IPS-20b (cell line): ENCODE measurements at regions not wholly inside any gene's neighbourhood (a gene's known extent, or its start where the extent isn't known, plus 50 kb on each side); places are given as distances from the start of the nearest gene placed in this dataset.

Source experiments
- H3K27ac ChIP-seq: one replicate; pipeline ENCODE4 v1.5.1; 2013; ENCODE audit warnings: low read length
- H3K27me3 ChIP-seq: 2 replicates; pipeline ENCODE4 v1.6.1; 2013; ENCODE audit warnings: mild to moderate bottlenecking, low read length, inconsistent platforms; ENCODE audit not compliant: insufficient read depth
- H3K36me3 ChIP-seq: 2 replicates; pipeline ENCODE4 v1.6.1; 2013; ENCODE audit warnings: low read depth, mild to moderate bottlenecking, inconsistent platforms, low read length, moderate library complexity; ENCODE audit not compliant: insufficient read depth
- H3K4me1 ChIP-seq: 2 replicates; pipeline ENCODE4 v1.6.1; 2013; ENCODE audit warnings: mild to moderate bottlenecking, control low read depth, inconsistent platforms, low read length, moderate library complexity; ENCODE audit not compliant: insufficient read depth
- H3K4me3 ChIP-seq: 2 replicates; pipeline ENCODE4 v1.5.1; 2013; ENCODE audit warnings: mild to moderate bottlenecking, low read length, inconsistent platforms
- H3K9ac ChIP-seq: 2 replicates; pipeline ENCODE4 v1.6.1; 2013; ENCODE audit warnings: low read depth, mild to moderate bottlenecking, inconsistent platforms, low read length, moderate library complexity
- H3K9me3 ChIP-seq: 2 replicates; pipeline ENCODE4 v1.6.1; 2013; ENCODE audit warnings: mild to moderate bottlenecking, low read depth, low read length, inconsistent platforms; ENCODE audit not compliant: insufficient read depth

GRCh38 chr2:603427-603826 is 73.8 kb downstream of the TMEM18 start:
- no peaks in the 10 kb centered on the region for H3K9me3 ChIP-seq
- H3K4me3 ChIP-seq, result no peak overlapping the region
- H3K27me3 ChIP-seq, result no peaks in the 10 kb centered on the region
- H3K4me1 ChIP-seq, result no peaks in the 10 kb centered on the region
- H3K9ac ChIP-seq, result no peak overlapping the region
- no peak overlapping the region for H3K27ac ChIP-seq
- no peaks in the 10 kb centered on the region for H3K36me3 ChIP-seq

DNA sequence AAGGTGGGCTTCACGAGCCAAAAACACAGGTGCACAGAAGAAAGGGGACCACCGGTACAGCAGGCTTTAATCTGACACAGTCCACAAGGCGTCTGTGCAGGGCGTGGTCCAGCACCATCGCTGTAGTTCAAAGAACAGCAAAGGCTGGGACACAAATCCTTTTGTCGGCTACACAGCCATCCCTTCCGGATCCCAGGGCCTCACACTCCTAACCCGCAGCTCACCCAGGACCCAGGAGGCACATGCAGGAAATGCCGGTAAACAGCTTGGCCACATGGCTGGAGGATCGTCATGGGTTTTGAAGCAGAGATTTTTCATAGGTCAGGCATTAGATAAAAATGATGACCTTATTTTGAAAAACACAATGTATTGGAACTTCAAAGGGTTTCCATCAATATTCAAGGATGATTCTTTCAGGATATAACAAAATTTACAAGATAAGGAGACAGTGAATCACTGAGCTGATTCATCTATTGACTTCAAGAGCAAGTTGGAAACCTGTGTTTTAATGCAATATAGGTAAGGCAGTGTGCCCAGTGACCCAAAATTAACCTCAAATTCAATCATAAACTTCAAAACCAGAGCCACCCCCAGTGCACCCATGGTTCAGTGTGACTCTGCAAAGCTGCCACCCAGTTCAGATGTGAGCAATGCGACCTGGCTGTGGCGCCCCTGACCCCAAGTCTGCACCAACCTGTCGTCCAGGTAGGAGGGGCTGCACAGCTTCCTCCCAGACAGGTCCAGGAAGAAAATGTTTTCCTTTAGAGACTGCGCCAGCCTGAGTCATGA is 74.4 kb downstream of the TMEM18 start:
- no peaks in the 10 kb centered on the region for H3K9me3 ChIP-seq
- no peak overlapping the region for H3K9ac ChIP-seq
- no peaks in the 10 kb centered on the region for H3K36me3 ChIP-seq
- H3K4me3 ChIP-seq, result no peak overlapping the region
- no peaks in the 10 kb centered on the region for H3K4me1 ChIP-seq
- no peak overlapping the region for H3K27ac ChIP-seq
- H3K27me3 ChIP-seq, result no peaks in the 10 kb centered on the region

GRCh38 chr2:601806-602455 is 75.3 kb downstream of the TMEM18 start:
- Histone ChIP-seq H3K36me3 (no peaks in the 10 kb centered on the region), H3K9me3 (no peaks in the 10 kb centered on the region), H3K4me3 (no peak overlapping the region), H3K27ac (no peak overlapping the region), H3K4me1 (no peaks in the 10 kb centered on the region), H3K27me3 (no peaks in the 10 kb centered on the region), H3K9ac (no peak overlapping the region)

DNA sequence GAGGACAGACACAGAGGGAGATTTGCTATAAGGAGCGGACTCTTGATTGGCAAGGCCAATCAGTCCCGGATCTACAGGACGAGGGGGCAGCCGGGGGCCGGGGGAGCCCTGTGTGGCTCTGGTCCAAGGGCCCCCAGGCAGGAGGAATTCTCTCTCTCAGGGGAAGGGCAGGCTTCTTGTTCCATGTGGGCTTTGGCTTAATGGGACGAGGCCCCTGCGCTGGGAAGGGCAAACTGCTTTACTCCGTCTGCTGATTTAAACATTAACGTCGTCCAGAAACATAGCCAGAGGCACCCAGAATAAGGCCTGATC is 75.9 kb downstream of the TMEM18 start:
- Histone ChIP-seq H3K9me3 (no peaks in the 10 kb centered on the region), H3K36me3 (no peaks in the 10 kb centered on the region), H3K4me1 (no peaks in the 10 kb centered on the region), H3K27me3 (no peaks in the 10 kb centered on the region), H3K27ac (no peak overlapping the region), H3K4me3 (no peak overlapping the region), H3K9ac (no peak overlapping the region)

- H3K4me3 ChIP-seq, result no peak overlapping the region
- no peaks in the 10 kb centered on the region for H3K9me3 ChIP-seq
- H3K4me1 ChIP-seq, result no peaks in the 10 kb centered on the region
- H3K27ac ChIP-seq, result no peak overlapping the region
- H3K9ac ChIP-seq, result no peak overlapping the region
- H3K36me3 ChIP-seq, result no peaks in the 10 kb centered on the region
- no peaks in the 10 kb centered on the region for H3K27me3 ChIP-seq
Measured at GRCh38 chr2:600542-601386, 76.4 kb downstream of the TMEM18 start.

- Histone ChIP-seq H3K4me1 (no peaks in the 10 kb centered on the region), H3K36me3 (no peaks in the 10 kb centered on the region), H3K9me3 (no peaks in the 10 kb centered on the region), H3K27me3 (no peaks in the 10 kb centered on the region), H3K4me3 (no peak overlapping the region), H3K27ac (no peak overlapping the region), H3K9ac (no peak overlapping the region)
Measured at GRCh38 chr2:599601-600000, 77.6 kb downstream of the TMEM18 start.

DNA sequence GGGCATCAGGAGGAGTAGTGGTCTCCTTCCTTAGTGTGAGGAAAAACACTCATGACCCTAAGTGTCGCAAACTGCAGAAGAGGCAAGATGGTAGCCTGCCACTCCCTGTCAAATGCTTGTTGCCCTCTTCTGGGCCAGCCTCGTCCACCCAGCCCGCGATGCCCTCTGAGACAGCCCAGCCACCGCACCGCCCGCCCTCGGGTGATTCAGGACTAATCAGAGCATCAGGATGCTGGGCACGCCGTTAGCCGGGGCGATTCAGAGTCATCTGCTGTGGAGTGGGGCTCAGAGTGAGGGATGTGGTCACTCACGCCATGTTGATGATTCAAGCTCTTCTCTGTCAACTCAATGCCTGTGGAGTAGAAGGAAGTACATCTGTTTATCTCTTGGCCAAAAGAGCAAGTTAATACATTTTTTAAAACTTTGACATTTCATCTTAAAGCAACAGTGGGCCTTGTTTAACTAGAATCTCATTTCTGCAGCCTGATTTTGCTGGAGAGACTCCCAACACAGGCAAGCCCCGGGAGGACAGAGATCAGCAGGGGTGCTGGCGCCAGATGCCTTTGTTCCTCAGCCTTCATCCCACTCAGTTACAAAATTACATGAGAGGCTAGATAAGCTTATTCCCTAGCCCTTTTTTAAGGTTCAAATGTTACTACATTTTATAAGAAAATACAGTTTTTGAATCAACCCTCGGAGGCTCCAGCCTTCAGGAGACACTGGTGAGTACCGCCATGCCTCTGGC is 79.0 kb downstream of the TMEM18 start:
- Histone ChIP-seq H3K27ac (no peak overlapping the region), H3K4me1 (no peaks in the 10 kb centered on the region), H3K9ac (no peak overlapping the region), H3K4me3 (no peak overlapping the region), H3K9me3 (no peaks in the 10 kb centered on the region), H3K36me3 (no peaks in the 10 kb centered on the region), H3K27me3 (no peaks in the 10 kb centered on the region)

- Histone ChIP-seq H3K36me3 (no peaks in the 10 kb centered on the region), H3K4me1 (no peaks in the 10 kb centered on the region), H3K9me3 (no peaks in the 10 kb centered on the region), H3K27me3 (no peaks in the 10 kb centered on the region), H3K4me3 (no peak overlapping the region), H3K27ac (no peak overlapping the region), H3K9ac (no peak overlapping the region)
Measured at GRCh38 chr2:595831-596592, 81.2 kb downstream of the TMEM18 start.

DNA sequence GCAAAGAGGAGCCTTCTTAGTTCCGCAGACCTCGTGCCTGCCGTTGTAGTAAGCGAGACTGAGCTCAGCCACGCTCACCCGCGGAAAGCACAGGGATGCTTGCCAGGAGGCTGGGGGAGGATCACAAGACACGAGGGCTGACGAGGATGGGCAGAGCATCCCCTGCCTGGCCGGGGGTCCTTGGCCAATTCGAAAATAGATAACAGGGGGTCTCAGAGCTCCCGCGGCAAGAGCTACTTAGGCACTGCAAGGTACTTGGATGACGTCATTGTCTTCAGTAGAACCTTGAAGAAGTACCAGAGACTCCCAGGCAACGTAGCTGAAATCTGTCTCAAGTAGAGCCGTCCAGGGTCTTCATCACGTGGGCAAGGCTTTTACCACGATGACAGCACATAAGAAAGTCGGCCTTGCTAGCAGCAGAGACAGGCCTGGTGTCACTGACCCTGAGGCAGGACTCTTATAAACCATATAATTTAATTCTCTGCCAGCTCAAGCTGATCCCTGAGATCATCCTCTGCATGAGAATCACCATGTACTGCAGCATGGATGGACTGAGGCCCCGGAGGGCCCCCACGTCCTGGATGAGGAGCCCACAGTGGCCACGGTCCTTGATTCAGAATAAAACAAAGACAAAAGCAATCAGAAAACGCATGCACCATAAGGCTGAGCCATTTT is 81.9 kb downstream of the TMEM18 start:
- Histone ChIP-seq H3K36me3 (no peaks in the 10 kb centered on the region), H3K27ac (no peak overlapping the region), H3K9me3 (no peaks in the 10 kb centered on the region), H3K9ac (no peak overlapping the region), H3K4me1 (no peaks in the 10 kb centered on the region), H3K4me3 (no peak overlapping the region), H3K27me3 (no peaks in the 10 kb centered on the region)

DNA sequence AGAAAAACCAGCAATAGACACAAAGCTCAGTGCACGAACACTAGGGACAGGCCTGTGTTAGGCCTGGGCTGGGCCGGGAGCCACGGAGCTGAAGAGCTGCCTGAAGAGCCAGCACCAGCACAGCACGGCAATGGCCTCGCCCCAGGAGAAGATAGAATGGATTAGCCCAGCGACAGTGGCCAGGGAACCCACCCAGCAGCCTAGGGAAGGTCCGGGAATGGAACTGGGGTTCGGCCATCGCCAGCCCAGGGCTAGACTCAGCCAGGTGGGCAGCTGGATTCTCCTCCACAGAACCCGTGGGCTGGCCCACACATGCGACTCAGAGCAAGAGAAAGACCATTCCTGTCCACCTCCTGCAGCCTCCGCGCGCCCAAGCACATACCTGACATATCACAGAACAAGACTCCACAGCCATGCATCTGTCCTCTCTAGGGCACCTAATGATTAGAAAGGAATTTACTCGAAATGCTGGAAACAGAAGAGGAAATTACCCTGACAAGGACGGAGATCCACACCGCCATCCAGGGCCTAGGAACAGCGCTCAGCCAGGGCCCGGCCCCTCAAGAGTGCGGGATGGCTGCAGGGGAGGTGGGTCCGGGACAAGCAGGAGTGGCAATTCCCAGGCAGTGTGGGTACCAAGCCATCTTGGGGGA is 82.8 kb downstream of the TMEM18 start:
- no peaks in the 10 kb centered on the region for H3K36me3 ChIP-seq
- no peak overlapping the region for H3K9ac ChIP-seq
- no peaks in the 10 kb centered on the region for H3K4me1 ChIP-seq
- no peak overlapping the region for H3K4me3 ChIP-seq
- H3K27me3 ChIP-seq, result no peaks in the 10 kb centered on the region
- no peak overlapping the region for H3K27ac ChIP-seq
- H3K9me3 ChIP-seq, result no peaks in the 10 kb centered on the region
